GM12864 (cell line): ENCODE measurements at regions not wholly inside any gene's neighbourhood (a gene's known extent, or its start where the extent isn't known, plus 50 kb on each side); places are given as distances from the start of the nearest gene placed in this dataset.

Source experiments
- DNase-seq: peaks from one replicate; pipeline ENCODE4 v3.0.0-alpha.2; 2011; ENCODE audit warnings: low read depth
- H3K4me3 ChIP-seq: 2 replicates; pipeline ENCODE4 v1.5.1; 2011; ENCODE audit warnings: mild to moderate bottlenecking, low read depth, low read length, control low read depth
- CTCF ChIP-seq: IDR thresholded peaks from 2 replicates; pipeline ENCODE4 v1.5.1; 2011; ENCODE audit warnings: low read depth, mild to moderate bottlenecking, moderate library complexity, low read length, control low read depth, inconsistent platforms; ENCODE audit errors: missing control alignments

- no peak for DNase-seq
- TF ChIP-seq CTCF: no peak
- H3K4me3 ChIP-seq: no peak overlapping the region
These were observed 236.7 kb upstream of the TOX3 start for GRCh38 chr16:52783616-52784015.

- no peak for TF ChIP-seq CTCF
- no peak overlapping the region for H3K4me3 ChIP-seq
- no peak for DNase-seq
These were observed 234.2 kb upstream of the TOX3 start for GRCh38 chr16:52781005-52781630.

GRCh38 chr16:52773026-52773425 lies 226.1 kb upstream of the TOX3 start:
- TF ChIP-seq CTCF: no peak
- H3K4me3 ChIP-seq: no peak overlapping the region
- no peak for DNase-seq

GRCh38 chr16:52770828-52771227 lies 223.9 kb upstream of the TOX3 start:
- no peak for TF ChIP-seq CTCF
- H3K4me3 ChIP-seq: no peak overlapping the region
- no peak for DNase-seq

GRCh38 chr16:52758473-52758855 lies 211.5 kb upstream of the TOX3 start:
- no peak for DNase-seq
- TF ChIP-seq CTCF: no peak
- H3K4me3 ChIP-seq: no peak overlapping the region

- DNase-seq: no peak
- no peak overlapping the region for H3K4me3 ChIP-seq
- TF ChIP-seq CTCF: no peak
These were observed 211.0 kb upstream of the TOX3 start for GRCh38 chr16:52757746-52758472.
